ENCODE measurements at regions not wholly inside any gene's neighbourhood (a gene's known extent, or its start where the extent isn't known, plus 50 kb on each side); places are given as distances from the start of the nearest gene placed in this dataset.

DNA sequence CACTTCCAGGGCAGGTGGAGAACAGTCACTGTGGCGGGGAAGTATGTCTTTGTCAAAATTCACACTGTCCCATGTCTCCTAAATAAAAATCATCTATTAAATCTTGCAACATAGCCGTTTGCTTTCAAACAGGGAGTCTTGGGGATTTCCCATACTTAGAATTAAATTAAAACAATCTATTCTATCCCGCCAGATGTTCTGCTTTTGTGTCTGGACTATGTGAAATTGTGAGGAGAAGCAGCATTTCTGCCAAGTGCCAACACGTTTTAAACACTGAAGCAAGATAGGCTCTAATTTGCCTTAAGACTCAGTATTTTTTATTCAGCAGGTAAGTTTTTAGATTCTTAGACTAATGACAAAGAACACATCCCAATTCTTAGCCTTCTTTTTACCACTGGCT is 73.7 kb downstream of the SPATA31C2 start:
- Histone ChIP-seq H3K4me2 (no peak overlapping the region), H3K9me3 (no peaks in the 10 kb centered on the region), H3K4me1 (0 out of 3 replicates have a peak, but pooled peaks cover 4% of the 10 kb centered on the region), H3K4me3 (no peak overlapping the region), H3K27ac (no peak overlapping the region)
- ATAC-seq (no peak), FAIRE-seq (no peak), DNase-seq (ENCODE audit: low read depth in 1 of 2, low spot score in 1 of 2) (no peak)
- POLR2A ChIA-PET = no interaction called here
- WGBS (ENCODE audit: missing lambda C conversion rate) = 66% methylated on average over 4 of the region's 4 CpGs
- TF ChIP-seq FOSB (CRISPR knock-in tag; IDR thresholded peaks at IDR 0.05) (no peak), BCL3 (IDR thresholded peaks at IDR 0.05) (no peak), CHD2 (IDR thresholded peaks at IDR 0.05; ENCODE audit: low read length, partially characterized antibody) (no peak), POLR2A (IDR thresholded peaks at IDR 0.05; ENCODE audit: low read length) (no peak), BHLHE40 (IDR thresholded peaks at IDR 0.05; ENCODE audit: low read depth, low read length) (no peak), MAX (IDR thresholded peaks at IDR 0.05) (no peak), PHF8 (IDR thresholded peaks at IDR 0.05; ENCODE audit: borderline replicate concordance, low read depth) (no peak), TFCP2L1 (CRISPR knock-in tag; IDR thresholded peaks at IDR 0.05) (no peak), USF2 (IDR thresholded peaks at IDR 0.05) (no peak), CEBPB (IDR thresholded peaks at IDR 0.05) (no peak), POLR2AphosphoS2 (conservative IDR thresholded peaks at IDR 0.05; ENCODE audit: low read length) (no peak), GATA3 (IDR thresholded peaks at IDR 0.05; ENCODE audit: borderline replicate concordance) (no peak), EHMT2 (IDR thresholded peaks at IDR 0.05; ENCODE audit: low read depth) (no peak), SREBF2 (IDR thresholded peaks at IDR 0.05) (no peak), KDM5A (IDR thresholded peaks at IDR 0.05) (no peak), RARB (CRISPR knock-in tag; IDR thresholded peaks at IDR 0.05) (no peak)
- TF ChIP-seq, protein P1, sequence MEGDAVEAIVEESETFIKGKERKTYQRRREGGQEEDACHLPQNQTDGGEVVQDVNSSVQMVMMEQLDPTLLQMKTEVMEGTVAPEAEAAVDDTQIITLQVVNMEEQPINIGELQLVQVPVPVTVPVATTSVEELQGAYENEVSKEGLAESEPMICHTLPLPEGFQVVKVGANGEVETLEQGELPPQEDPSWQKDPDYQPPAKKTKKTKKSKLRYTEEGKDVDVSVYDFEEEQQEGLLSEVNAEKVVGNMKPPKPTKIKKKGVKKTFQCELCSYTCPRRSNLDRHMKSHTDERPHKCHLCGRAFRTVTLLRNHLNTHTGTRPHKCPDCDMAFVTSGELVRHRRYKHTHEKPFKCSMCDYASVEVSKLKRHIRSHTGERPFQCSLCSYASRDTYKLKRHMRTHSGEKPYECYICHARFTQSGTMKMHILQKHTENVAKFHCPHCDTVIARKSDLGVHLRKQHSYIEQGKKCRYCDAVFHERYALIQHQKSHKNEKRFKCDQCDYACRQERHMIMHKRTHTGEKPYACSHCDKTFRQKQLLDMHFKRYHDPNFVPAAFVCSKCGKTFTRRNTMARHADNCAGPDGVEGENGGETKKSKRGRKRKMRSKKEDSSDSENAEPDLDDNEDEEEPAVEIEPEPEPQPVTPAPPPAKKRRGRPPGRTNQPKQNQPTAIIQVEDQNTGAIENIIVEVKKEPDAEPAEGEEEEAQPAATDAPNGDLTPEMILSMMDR (IDR thresholded peaks at IDR 0.05) = no peak
- CTCF ChIA-PET = interaction anchor here (0.8 to 1.3 kb wide), 3 partner anchors 11 to 23 kb away, joined by 3 read pairs; no protein-coding TSS in a partner anchor

DNA sequence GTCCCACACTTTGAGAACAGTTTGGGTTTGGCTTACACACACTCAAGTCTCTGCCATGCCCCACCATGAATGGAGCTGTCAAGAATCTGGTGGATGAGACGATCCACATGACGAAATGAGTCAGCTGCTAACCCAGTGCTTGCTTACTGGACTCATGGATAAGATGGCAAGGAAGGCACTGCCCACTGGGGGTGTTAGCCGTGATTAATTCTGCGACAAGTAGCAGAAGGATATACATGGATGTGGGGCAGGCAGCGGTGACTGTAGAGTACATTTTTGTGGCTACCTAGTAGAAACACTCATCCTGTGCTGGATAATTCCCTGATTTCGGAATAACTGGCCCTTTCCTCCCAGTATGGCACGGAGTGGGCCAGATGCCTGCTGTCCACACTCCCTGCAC is 77.5 kb downstream of the SPATA31C2 start:
- ATAC-seq (0 out of 6 replicates have a peak, but pooled peaks of 1 of the 2 experiments have one; percentile 30), DNase-seq (ENCODE audit: low read depth in 1 of 2, low spot score in 1 of 2) (no peak), FAIRE-seq (no peak)
- Histone ChIP-seq H3K27ac (no peak overlapping the region), H3K4me2 (no peak overlapping the region), H3K4me1 (peaks cover 7% of the 10 kb centered on the region; the same call in 1 of the 3 replicates), H3K9me3 (no peaks in the 10 kb centered on the region), H3K4me3 (no peak overlapping the region)
- WGBS (ENCODE audit: missing lambda C conversion rate) = 67% methylated on average over 7 of the region's 7 CpGs
- ChIA-PET POLR2A (no interaction called here), CTCF (interaction anchor here (0.5 to 1.7 kb wide), 2 partner anchors 9 to 1337 kb away, joined by 4 read pairs; no protein-coding TSS in a partner anchor)
- TF ChIP-seq EHMT2 (IDR thresholded peaks at IDR 0.05; ENCODE audit: low read depth) = no peak

GRCh38 chr9:88059469-88059868 is 78.8 kb downstream of the SPATA31C2 start:
- ATAC-seq (no peak), DNase-seq (ENCODE audit: low read depth in 1 of 2, low spot score in 1 of 2) (no peak), FAIRE-seq (no peak)
- Histone ChIP-seq H3K4me1 (peaks cover 5% of the 10 kb centered on the region; the same call in 1 of the 3 replicates), H3K9me3 (no peaks in the 10 kb centered on the region), H3K4me2 (no peak overlapping the region), H3K27ac (no peak overlapping the region), H3K4me3 (no peak overlapping the region)
- ChIA-PET POLR2A (no interaction called here), CTCF (interaction anchor here (1.2 to 1.7 kb wide), 2 partner anchors 8 to 18 kb away, joined by 3 to 4 read pairs; no protein-coding TSS in a partner anchor)
- WGBS (ENCODE audit: missing lambda C conversion rate) = 64% methylated on average over 3 of the region's 3 CpGs
- TF ChIP-seq RCOR1 (IDR thresholded peaks at IDR 0.05; ENCODE audit: low read depth, low read length) (no peak), TFCP2L1 (CRISPR knock-in tag; IDR thresholded peaks at IDR 0.05) (no peak), KDM5A (IDR thresholded peaks at IDR 0.05) (no peak), CBX8 (IDR thresholded peaks at IDR 0.05) (no peak), RNF2 (IDR thresholded peaks at IDR 0.05; ENCODE audit: borderline replicate concordance, low read depth) (no peak), ZNF302 (CRISPR knock-in tag; IDR thresholded peaks at IDR 0.05) (no peak), JUN (IDR thresholded peaks at IDR 0.05) (no peak), ESRRA (IDR thresholded peaks at IDR 0.05; ENCODE audit: borderline replicate concordance, low read length) (no peak), NR3C1 (IDR thresholded peaks at IDR 0.05) (no peak), E2F6 (IDR thresholded peaks at IDR 0.05; ENCODE audit: borderline replicate concordance, low read depth) (no peak), ZFP36 (IDR thresholded peaks at IDR 0.05; ENCODE audit: borderline replicate concordance, partially characterized antibody) (no peak), POLR2A (IDR thresholded peaks at IDR 0.05; ENCODE audit: low read length) (no peak), GATA3 (IDR thresholded peaks at IDR 0.05; ENCODE audit: borderline replicate concordance) (no peak), CHD2 (IDR thresholded peaks at IDR 0.05; ENCODE audit: low read length, partially characterized antibody) (no peak), SMC3 (IDR thresholded peaks at IDR 0.05) (no peak)
- TF ChIP-seq, protein P1 (IDR thresholded peaks at IDR 0.05) = no peak

Data from A549 (cell line).